GM12872 (cell line): ENCODE measurements at regions not wholly inside any gene's neighbourhood (a gene's known extent, or its start where the extent isn't known, plus 50 kb on each side); places are given as distances from the start of the nearest gene placed in this dataset.

Source experiments
- CTCF ChIP-seq: IDR thresholded peaks from 3 replicates; pipeline ENCODE4 v1.5.1; 2011; ENCODE audit warnings: low read depth, mild to moderate bottlenecking, low read length, moderate library complexity; ENCODE audit not compliant: insufficient read depth

GRCh38 chr12:61355105-61355504 is 905.1 kb upstream of the USP15 start:
- no peak for TF ChIP-seq CTCF

- no peak for TF ChIP-seq CTCF
Measured at GRCh38 chr12:61356485-61356884, 903.7 kb upstream of the USP15 start.

GRCh38 chr12:61357496-61357895 is 902.7 kb upstream of the USP15 start:
- TF ChIP-seq CTCF, result no peak

GRCh38 chr12:61362037-61362436 is 898.2 kb upstream of the USP15 start:
- TF ChIP-seq CTCF, result no peak

- no peak for TF ChIP-seq CTCF
Measured at GRCh38 chr12:61365001-61365400, 895.2 kb upstream of the USP15 start.

- no peak for TF ChIP-seq CTCF
Measured at GRCh38 chr12:61367281-61367785, 892.9 kb upstream of the USP15 start.

- no peak for TF ChIP-seq CTCF
Measured at GRCh38 chr12:61369241-61369910, 890.8 kb upstream of the USP15 start.
